Fibroblast of the aortic adventitia (primary cell): ENCODE measurements at regions not wholly inside any gene's neighbourhood (a gene's known extent, or its start where the extent isn't known, plus 50 kb on each side); places are given as distances from the start of the nearest gene placed in this dataset.

Experiments used
- DNase-seq: peaks from one replicate; pipeline ENCODE4 v3.0.0-alpha.2; 2010; ENCODE audit warnings: low read depth
- H3K4me3 ChIP-seq: 2 replicates; pipeline ENCODE4 v1.5.1; 2011; ENCODE audit warnings: low read depth, mild to moderate bottlenecking, control low read depth, low read length, moderate library complexity
- CTCF ChIP-seq: IDR thresholded peaks from 2 replicates; pipeline ENCODE4 v1.5.1; 2011; ENCODE audit warnings: mild to moderate bottlenecking, low read length, control low read depth, inconsistent platforms; ENCODE audit not compliant: insufficient read depth

GRCh38 chr2:33810046-33810835 lies 211.1 kb upstream of the FAM98A start:
- peak; percentile 22 for DNase-seq
- no peak for TF ChIP-seq CTCF
- H3K4me3 ChIP-seq: no peak overlapping the region

- TF ChIP-seq CTCF: no peak
- H3K4me3 ChIP-seq: no peak overlapping the region
- no peak for DNase-seq
Measured at GRCh38 chr2:33806041-33806440, 206.9 kb upstream of the FAM98A start.

GRCh38 chr2:33804155-33804554 lies 205.1 kb upstream of the FAM98A start:
- no peak overlapping the region for H3K4me3 ChIP-seq
- DNase-seq: no peak
- no peak for TF ChIP-seq CTCF

- no peak for DNase-seq
- no peak overlapping the region for H3K4me3 ChIP-seq
- TF ChIP-seq CTCF: no peak
Measured at GRCh38 chr2:33796511-33796910, 197.4 kb upstream of the FAM98A start.

GRCh38 chr2:33791625-33792024 lies 192.5 kb upstream of the FAM98A start:
- no peak overlapping the region for H3K4me3 ChIP-seq
- no peak for TF ChIP-seq CTCF
- DNase-seq: peak; percentile 64

GRCh38 chr2:33788044-33788443 lies 188.9 kb upstream of the FAM98A start:
- H3K4me3 ChIP-seq: no peak overlapping the region
- TF ChIP-seq CTCF: no peak
- no peak for DNase-seq

GRCh38 chr2:33786881-33787280 lies 187.8 kb upstream of the FAM98A start:
- no peak overlapping the region for H3K4me3 ChIP-seq
- no peak for TF ChIP-seq CTCF
- DNase-seq: no peak
